Astrocyte of the spinal cord (primary cell): ENCODE measurements at regions not wholly inside any gene's neighbourhood (a gene's known extent, or its start where the extent isn't known, plus 50 kb on each side); places are given as distances from the start of the nearest gene placed in this dataset.
A peak's percentile ranks its signal among the peaks of the same experiment; 100 is the strongest.

Experiments
- DNase-seq: peaks from one replicate; pipeline ENCODE4 v3.0.0; 2011; ENCODE audit warnings: low read depth, low spot score
- H3K4me3 ChIP-seq: 2 replicates; pipeline ENCODE4 v1.5.1; 2011; ENCODE audit warnings: low read depth, mild to moderate bottlenecking, low read length, moderate library complexity
- in situ Hi-C: cut with HindIII; loops from 2 replicates; pipeline ENCODE4 v1.10.0; 2017; ENCODE audit warnings: low sequenced_read_pairs
- TF ChIP-seq, protein P1 (sequence below): IDR thresholded peaks from 2 replicates; pipeline ENCODE4 v1.5.1; 2012; ENCODE audit warnings: low read depth, mild to moderate bottlenecking, low read length, inconsistent platforms

DNA sequence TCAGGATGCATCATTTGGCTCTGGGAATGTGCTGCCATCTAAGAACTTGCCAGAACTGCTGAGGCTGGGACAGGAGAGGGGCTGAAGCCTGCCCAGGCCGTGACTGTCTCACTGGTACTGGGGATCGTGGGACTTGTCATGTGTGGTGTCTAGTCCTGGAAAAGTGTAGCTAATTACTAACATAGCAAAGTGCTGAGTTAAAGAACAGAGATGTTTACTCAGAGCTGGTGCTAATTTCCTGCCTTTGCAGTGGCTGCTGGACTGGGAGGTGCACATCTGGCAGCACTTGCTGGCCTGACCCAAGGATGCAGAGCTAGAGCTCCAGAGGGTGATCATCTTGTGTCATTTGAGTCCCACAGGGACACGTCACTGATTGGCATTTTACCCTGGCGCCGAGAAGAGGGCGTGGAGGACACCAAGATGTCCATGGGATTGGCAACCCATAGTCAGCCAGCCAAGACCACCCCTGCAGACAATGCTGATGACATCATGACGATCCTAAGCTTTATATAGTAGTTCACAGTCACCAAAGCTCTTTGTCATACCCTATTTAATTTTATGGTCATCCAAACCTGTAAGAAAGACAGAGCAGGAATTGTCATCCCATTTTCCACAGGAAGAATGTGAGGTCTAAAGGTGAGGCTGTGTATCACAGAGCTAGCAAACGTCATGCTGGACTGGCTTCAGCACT, 110.1 kb upstream of the SLC44A3 start:
- DNase-seq, result peak; percentile 44
- in situ Hi-C loops, result no loop called here
- H3K4me3 ChIP-seq, result no peak overlapping the region
- TF ChIP-seq, protein P1, sequence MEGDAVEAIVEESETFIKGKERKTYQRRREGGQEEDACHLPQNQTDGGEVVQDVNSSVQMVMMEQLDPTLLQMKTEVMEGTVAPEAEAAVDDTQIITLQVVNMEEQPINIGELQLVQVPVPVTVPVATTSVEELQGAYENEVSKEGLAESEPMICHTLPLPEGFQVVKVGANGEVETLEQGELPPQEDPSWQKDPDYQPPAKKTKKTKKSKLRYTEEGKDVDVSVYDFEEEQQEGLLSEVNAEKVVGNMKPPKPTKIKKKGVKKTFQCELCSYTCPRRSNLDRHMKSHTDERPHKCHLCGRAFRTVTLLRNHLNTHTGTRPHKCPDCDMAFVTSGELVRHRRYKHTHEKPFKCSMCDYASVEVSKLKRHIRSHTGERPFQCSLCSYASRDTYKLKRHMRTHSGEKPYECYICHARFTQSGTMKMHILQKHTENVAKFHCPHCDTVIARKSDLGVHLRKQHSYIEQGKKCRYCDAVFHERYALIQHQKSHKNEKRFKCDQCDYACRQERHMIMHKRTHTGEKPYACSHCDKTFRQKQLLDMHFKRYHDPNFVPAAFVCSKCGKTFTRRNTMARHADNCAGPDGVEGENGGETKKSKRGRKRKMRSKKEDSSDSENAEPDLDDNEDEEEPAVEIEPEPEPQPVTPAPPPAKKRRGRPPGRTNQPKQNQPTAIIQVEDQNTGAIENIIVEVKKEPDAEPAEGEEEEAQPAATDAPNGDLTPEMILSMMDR, result no peak

DNA sequence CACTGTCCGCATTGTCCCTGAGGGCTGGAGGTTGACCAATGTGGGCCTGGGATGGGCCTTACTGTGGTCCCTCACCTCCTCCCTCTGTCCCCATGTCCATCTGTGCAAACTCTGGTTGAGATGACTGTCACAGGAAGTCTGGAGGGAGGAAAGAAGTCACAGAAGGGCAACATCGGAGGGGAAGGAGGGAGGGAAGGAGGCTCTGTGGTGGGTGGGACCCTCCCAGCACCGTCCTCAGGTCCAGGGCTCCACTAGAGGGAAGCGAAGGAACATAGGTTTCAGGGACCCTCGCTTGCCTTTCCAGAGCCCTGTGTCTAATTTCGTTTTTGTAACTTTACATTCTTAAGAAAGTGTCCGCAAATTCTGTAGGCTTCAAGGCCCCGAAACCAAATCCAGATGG, 111.3 kb upstream of the SLC44A3 start:
- DNase-seq, result no peak
- H3K4me3 ChIP-seq, result no peak overlapping the region
- in situ Hi-C loops, result no loop called here
- TF ChIP-seq, protein P1, result no peak

DNA sequence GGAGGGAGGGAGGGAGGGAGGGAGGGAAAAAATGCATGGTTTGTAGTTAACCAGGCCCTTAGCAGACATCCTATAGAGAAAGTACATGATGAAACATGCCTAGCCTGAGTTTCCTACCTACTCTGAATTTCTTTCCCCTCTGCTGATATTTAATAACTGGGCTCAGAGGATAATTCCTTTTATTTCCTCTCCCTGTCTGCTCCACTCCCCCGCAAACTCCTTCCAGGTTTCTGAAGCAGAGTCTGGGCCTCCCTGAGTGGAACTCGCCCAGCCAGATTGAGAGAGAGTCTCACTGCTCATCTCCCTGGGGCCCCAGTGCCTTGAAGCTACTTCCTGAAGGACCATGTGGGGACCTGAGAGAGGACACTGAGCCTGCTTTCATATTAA, 111.9 kb upstream of the SLC44A3 start:
- no peak overlapping the region for H3K4me3 ChIP-seq
- DNase-seq, result no peak
- TF ChIP-seq, protein P1, result no peak
- in situ Hi-C loops, result no loop called here

DNA sequence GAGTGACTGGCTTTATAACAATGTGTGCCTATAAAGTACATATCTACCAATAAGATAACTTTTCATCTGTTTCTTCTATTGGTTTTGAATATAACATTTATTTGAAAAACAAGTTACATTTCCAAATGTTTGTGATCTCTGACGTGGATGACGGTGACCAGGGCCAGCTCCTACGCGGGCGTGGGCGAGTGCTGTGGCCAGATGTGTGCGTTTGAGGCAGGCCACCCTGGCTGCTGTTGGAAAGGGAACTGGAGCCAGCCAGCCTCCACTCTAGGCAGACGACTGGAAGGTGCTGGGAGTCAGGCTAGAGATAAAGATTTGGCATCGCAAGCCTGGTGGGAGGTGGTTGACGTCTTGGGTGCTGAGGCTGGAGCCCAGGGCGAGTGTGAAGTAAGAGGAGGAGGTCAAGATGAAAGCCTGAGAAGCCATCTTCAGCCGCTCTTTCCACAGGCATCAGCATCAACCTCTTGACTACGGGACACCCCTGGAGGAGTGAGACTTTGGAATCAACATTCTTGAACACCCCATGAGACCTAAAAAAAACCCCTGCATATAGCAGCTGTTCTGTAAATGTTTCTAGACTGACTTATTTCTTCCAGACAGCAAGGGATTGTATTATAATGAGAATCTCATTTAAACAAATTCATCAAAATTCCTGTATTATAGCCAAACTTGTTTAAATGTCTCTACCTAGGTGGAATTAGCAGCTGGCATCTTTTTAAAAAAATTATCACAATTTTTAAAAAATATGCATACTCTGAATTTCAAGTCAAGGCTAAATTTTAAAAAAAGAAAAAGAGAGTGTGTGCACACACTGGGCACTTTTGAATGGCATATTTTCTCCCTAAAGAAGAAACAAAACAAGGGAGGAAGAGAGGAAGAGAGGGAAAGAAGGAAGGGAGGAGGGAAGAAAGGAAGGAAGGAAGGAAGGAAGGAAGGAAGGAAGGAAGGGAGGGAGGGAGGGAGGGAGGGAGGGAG, 112.5 kb upstream of the SLC44A3 start:
- no peak for DNase-seq
- no peak overlapping the region for H3K4me3 ChIP-seq
- TF ChIP-seq, protein P1, result no peak
- in situ Hi-C loops, result no loop called here

DNA sequence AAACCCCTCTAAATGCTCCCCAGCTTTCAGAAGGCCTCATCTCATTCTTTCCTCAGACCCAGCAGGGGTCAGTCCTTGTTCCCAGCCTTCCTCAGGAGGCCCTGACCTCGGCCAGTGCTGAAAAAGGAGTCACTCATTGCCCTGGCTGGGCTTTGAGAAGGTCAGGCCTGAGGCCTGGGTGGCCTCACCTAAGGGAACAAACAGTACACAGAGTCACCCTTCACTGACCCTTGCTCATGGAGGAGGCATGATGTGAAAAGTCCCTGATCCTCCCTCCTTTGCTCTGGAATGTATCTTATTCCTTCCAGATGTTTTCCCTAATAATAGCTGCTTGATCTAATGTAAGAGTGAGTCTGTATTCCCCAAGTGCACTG, 117.7 kb upstream of the SLC44A3 start:
- H3K4me3 ChIP-seq, result no peak overlapping the region
- in situ Hi-C loops, result no loop called here
- TF ChIP-seq, protein P1, result no peak
- DNase-seq, result peak; percentile 23

DNA sequence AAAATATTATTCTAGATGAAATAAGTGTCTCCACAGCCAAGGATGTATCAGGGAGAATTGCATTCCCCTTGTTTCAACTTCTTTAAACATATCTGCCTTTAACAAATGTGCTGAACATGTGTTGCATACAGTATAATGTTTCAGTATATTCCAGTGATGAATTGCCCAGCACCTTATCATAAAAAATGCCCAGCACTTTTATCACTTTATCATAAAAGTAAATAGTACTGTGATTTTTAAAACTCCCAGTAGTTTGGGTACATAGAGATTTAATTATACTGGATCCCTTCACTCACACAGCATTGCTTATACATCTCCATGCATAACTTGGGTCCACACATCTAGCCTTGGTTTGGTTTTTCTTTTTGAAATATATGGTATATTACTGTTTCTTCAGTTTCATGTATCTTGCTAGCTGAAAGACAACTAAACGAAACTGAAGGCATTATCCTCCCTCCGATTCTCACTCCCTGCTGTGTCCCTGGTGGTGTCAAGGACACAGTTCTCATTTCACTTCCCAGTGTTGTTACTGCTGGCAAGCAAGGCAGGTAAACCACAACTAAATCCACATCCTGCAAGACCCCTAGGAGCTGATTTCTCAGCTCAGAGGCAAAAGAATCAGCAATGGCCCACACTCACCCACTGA, 118.2 kb upstream of the SLC44A3 start:
- in situ Hi-C loops, result no loop called here
- DNase-seq, result peak; percentile 36
- TF ChIP-seq, protein P1, result no peak
- no peak overlapping the region for H3K4me3 ChIP-seq
